Fibroblast of the conjunctiva (primary cell): ENCODE measurements at regions not wholly inside any gene's neighbourhood (a gene's known extent, or its start where the extent isn't known, plus 50 kb on each side); places are given as distances from the start of the nearest gene placed in this dataset.
"Not testable (repeated sequence)": the region's sequence is repeated elsewhere in the genome, so short reads cannot be mapped to it uniquely, and the experiment has no call there.

Source experiments
- DNase-seq: peaks from one replicate; pipeline ENCODE4 v3.0.0-alpha.2; 2010; ENCODE audit warnings: low read depth

- DNase-seq = not testable (repeated sequence)
Measured at GRCh38 chr13:31607531-31607930, 131.8 kb upstream of the RXFP2 start.

- DNase-seq = not testable (repeated sequence)
Measured at GRCh38 chr13:31608780-31609179, 130.5 kb upstream of the RXFP2 start.

- DNase-seq = no peak
Measured at GRCh38 chr13:31610270-31610998, 128.9 kb upstream of the RXFP2 start.

- DNase-seq = no peak
Measured at GRCh38 chr13:31611214-31611613, 128.1 kb upstream of the RXFP2 start.

- no peak for DNase-seq
Measured at GRCh38 chr13:31614073-31614472, 125.3 kb upstream of the RXFP2 start.

GRCh38 chr13:31614704-31615103, 124.6 kb upstream of the RXFP2 start:
- DNase-seq = no peak

- DNase-seq = no peak
Measured at GRCh38 chr13:31625115-31625514, 114.2 kb upstream of the RXFP2 start.

GRCh38 chr13:31627097-31627845, 112.1 kb upstream of the RXFP2 start:
- no peak for DNase-seq

- no peak for DNase-seq
Measured at GRCh38 chr13:31629085-31629780, 110.1 kb upstream of the RXFP2 start.

GRCh38 chr13:31631071-31631470, 108.3 kb upstream of the RXFP2 start:
- DNase-seq = no peak

- no peak for DNase-seq
Measured at GRCh38 chr13:31631746-31632145, 107.6 kb upstream of the RXFP2 start.

- peak; percentile 56 for DNase-seq
Measured at GRCh38 chr13:31638577-31638976, 100.7 kb upstream of the RXFP2 start.

- DNase-seq = no peak
Measured at GRCh38 chr13:31639443-31640163, 99.7 kb upstream of the RXFP2 start.

GRCh38 chr13:31649766-31650165, 89.6 kb upstream of the RXFP2 start:
- no peak for DNase-seq

GRCh38 chr13:31653730-31654129, 85.6 kb upstream of the RXFP2 start:
- no peak for DNase-seq

- no peak for DNase-seq
Measured at GRCh38 chr13:31663880-31664585, 75.3 kb upstream of the RXFP2 start.

- DNase-seq = no peak
Measured at GRCh38 chr13:31670831-31671617, 68.3 kb upstream of the RXFP2 start.

GRCh38 chr13:31674051-31674450, 65.3 kb upstream of the RXFP2 start:
- no peak for DNase-seq

GRCh38 chr13:31675440-31675953, 63.8 kb upstream of the RXFP2 start:
- no peak for DNase-seq

- no peak for DNase-seq
Measured at GRCh38 chr13:31681133-31681532, 58.2 kb upstream of the RXFP2 start.

- no peak for DNase-seq
Measured at GRCh38 chr13:31684466-31684865, 54.9 kb upstream of the RXFP2 start.
